22Rv1 (cell line): ENCODE measurements at regions not wholly inside any gene's neighbourhood (a gene's known extent, or its start where the extent isn't known, plus 50 kb on each side); places are given as distances from the start of the nearest gene placed in this dataset.

Experiments used
- ZFX ChIP-seq: fragments of 450-650 bp; IDR thresholded peaks from 2 replicates; pipeline ENCODE4 v1.6.1; 2017; ENCODE audit warnings: antibody characterized with exemption, borderline replicate concordance
- TF ChIP-seq, protein P1 (sequence below): fragments of 450-650 bp; IDR thresholded peaks from 2 replicates; pipeline ENCODE4 v1.5.1; 2017; ENCODE audit warnings: mild to moderate bottlenecking

DNA sequence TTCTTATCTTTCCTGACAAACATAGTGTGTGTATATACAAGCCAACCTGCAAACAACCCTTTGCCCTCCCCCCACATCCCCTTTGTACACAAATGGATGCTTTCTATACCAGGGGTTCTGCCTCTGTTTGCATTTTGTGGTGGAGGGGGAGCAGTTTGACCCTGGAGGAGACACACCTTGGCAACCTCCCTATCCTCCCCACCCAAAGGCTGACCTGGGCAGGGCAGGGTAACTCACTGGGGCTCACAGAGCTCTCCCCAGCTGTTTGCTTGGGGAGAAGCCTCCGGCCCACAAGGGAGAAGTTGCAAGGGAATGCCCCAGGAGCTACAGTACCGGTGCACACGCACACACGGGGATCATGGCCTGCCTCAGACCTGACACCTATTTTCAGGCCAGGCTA, 372.6 kb downstream of the BCOR start:
- TF ChIP-seq, protein P1, sequence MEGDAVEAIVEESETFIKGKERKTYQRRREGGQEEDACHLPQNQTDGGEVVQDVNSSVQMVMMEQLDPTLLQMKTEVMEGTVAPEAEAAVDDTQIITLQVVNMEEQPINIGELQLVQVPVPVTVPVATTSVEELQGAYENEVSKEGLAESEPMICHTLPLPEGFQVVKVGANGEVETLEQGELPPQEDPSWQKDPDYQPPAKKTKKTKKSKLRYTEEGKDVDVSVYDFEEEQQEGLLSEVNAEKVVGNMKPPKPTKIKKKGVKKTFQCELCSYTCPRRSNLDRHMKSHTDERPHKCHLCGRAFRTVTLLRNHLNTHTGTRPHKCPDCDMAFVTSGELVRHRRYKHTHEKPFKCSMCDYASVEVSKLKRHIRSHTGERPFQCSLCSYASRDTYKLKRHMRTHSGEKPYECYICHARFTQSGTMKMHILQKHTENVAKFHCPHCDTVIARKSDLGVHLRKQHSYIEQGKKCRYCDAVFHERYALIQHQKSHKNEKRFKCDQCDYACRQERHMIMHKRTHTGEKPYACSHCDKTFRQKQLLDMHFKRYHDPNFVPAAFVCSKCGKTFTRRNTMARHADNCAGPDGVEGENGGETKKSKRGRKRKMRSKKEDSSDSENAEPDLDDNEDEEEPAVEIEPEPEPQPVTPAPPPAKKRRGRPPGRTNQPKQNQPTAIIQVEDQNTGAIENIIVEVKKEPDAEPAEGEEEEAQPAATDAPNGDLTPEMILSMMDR: no peak
- TF ChIP-seq ZFX: no peak
